ENCODE measurements at regions not wholly inside any gene's neighbourhood (a gene's known extent, or its start where the extent isn't known, plus 50 kb on each side); places are given as distances from the start of the nearest gene placed in this dataset.

GRCh38 chr5:156181656-156182055 is 145.3 kb upstream of the SGCD start:
- DNase-seq (ENCODE audit: low read depth in 1 of 2, low spot score in 1 of 2) (peak; percentile 43 to 96), ATAC-seq (peak; percentile 87 to 88), FAIRE-seq (peak; percentile 100)
- peaks cover 44% of the 10 kb centered on the region for H3K4me1 ChIP-seq
- H3K4me3 ChIP-seq, result no peak overlapping the region
- peak overlapping the region; percentile 91 to 93 for H3K27ac ChIP-seq
- CTCF ChIA-PET, result no interaction called here
- peaks cover 28% of the 10 kb centered on the region for H3K9me3 ChIP-seq
- POLR2A ChIA-PET, result no interaction called here
- peak overlapping the region; percentile 65 for H3K4me2 ChIP-seq
- whole genome bisulfite sequencing (ENCODE audit: missing lambda C conversion rate), result 0% methylated on average over 1 of the region's 1 CpG
- TF ChIP-seq FOSB (CRISPR knock-in tag; IDR thresholded peaks at IDR 0.05) (no peak), FOSL2 (IDR thresholded peaks at IDR 0.05) (peak; percentile 22; the same call in 1 of the 2 replicates), FOSL2 (CRISPR knock-in tag; IDR thresholded peaks at IDR 0.05) (peak; percentile 70), EP300 (IDR thresholded peaks at IDR 0.05) (peak; percentile 87 to 97; a peak in 4 of 5 replicates), PBX3 (IDR thresholded peaks at IDR 0.05) (peak; percentile 73; the same call in 1 of the 2 replicates), JUN (IDR thresholded peaks at IDR 0.05) (peak; percentile 79 to 88; a peak in 4 of 5 replicates), ELK1 (IDR thresholded peaks at IDR 0.05; ENCODE audit: low read depth, low read length) (no peak), SREBF2 (IDR thresholded peaks at IDR 0.05) (no peak), ZSCAN20 (CRISPR knock-in tag; IDR thresholded peaks at IDR 0.05) (no peak), HDAC2 (IDR thresholded peaks at IDR 0.05) (no peak), CHD4 (IDR thresholded peaks at IDR 0.05; ENCODE audit: borderline replicate concordance) (no peak), TFCP2L1 (CRISPR knock-in tag; IDR thresholded peaks at IDR 0.05) (no peak), E2F6 (IDR thresholded peaks at IDR 0.05; ENCODE audit: borderline replicate concordance, low read depth) (0 out of 2 replicates have a peak, but pooled peaks have one; percentile 22), FOXS1 (CRISPR knock-in tag; IDR thresholded peaks at IDR 0.05) (peak; percentile 66; the same call in 1 of the 2 replicates), BCL3 (IDR thresholded peaks at IDR 0.05) (peak; percentile 71; the same call in 1 of the 3 replicates), RCOR1 (IDR thresholded peaks at IDR 0.05; ENCODE audit: low read depth, low read length) (no peak), HOXB5 (CRISPR knock-in tag; IDR thresholded peaks at IDR 0.05) (0 out of 2 replicates have a peak, but pooled peaks have one; percentile 14), KDM1A (IDR thresholded peaks at IDR 0.05; ENCODE audit: low read depth) (no peak), RNF2 (IDR thresholded peaks at IDR 0.05; ENCODE audit: borderline replicate concordance, low read depth) (no peak), HES2 (IDR thresholded peaks at IDR 0.05) (no peak), HOXA7 (CRISPR knock-in tag; IDR thresholded peaks at IDR 0.05) (no peak), NPAS2 (CRISPR knock-in tag; IDR thresholded peaks at IDR 0.05; ENCODE audit: borderline replicate concordance) (no peak), RFX5 (IDR thresholded peaks at IDR 0.05) (no peak), JUNB (IDR thresholded peaks at IDR 0.05) (peak; percentile 85), EHF (CRISPR knock-in tag; IDR thresholded peaks at IDR 0.05) (no peak), GATA3 (IDR thresholded peaks at IDR 0.05; ENCODE audit: borderline replicate concordance) (peak; percentile 96), BHLHE40 (IDR thresholded peaks at IDR 0.05; ENCODE audit: low read depth, low read length) (no peak), RAD21 (conservative IDR thresholded peaks at IDR 0.05 in 1 of 2, IDR thresholded peaks at IDR 0.05 in 1 of 2) (peak; percentile 41 to 71; a peak in 4 of 5 replicates), ZFP36 (IDR thresholded peaks at IDR 0.05; ENCODE audit: borderline replicate concordance, partially characterized antibody) (no peak), ATOH8 (CRISPR knock-in tag; IDR thresholded peaks at IDR 0.05; ENCODE audit: low read depth) (no peak), HOXB13 (CRISPR knock-in tag; IDR thresholded peaks at IDR 0.05; ENCODE audit: low read depth) (no peak), POLR2A (IDR thresholded peaks at IDR 0.05; ENCODE audit: low read length) (no peak), ZNF302 (CRISPR knock-in tag; IDR thresholded peaks at IDR 0.05) (no peak), MAZ (IDR thresholded peaks at IDR 0.05; ENCODE audit: borderline replicate concordance, low read depth, low read length) (no peak), MAFK (IDR thresholded peaks at IDR 0.05; ENCODE audit: partially characterized antibody) (peak; percentile 48), USF2 (IDR thresholded peaks at IDR 0.05) (no peak), SMC3 (IDR thresholded peaks at IDR 0.05) (peak; percentile 52)

Measured in A549 (cell line).